ENCODE measurements at regions not wholly inside any gene's neighbourhood (a gene's known extent, or its start where the extent isn't known, plus 50 kb on each side); places are given as distances from the start of the nearest gene placed in this dataset.
A peak's percentile ranks its signal among the peaks of the same experiment; 100 is the strongest.

DNA sequence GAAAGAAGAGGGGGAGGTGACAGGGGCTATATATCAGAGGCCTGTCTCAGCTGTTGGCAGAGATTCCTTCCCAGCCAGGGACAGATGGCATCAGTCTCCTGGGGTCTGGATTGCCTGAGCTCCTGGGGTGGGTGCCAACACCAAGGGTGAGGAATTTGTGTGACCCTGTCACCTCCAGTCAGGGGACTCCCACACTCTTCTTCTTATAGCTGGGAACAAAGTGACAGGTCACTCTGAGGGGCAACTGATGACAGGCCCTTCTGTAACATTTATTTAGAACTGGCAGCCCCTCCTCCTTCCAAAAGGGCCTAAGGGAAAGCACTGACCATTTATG, 53.7 kb upstream of the DUSP5 start:
- no peak for ATAC-seq (ENCODE audit: low FRiP score)
- no peak for DNase-seq (ENCODE audit: low spot score)
- TF ChIP-seq CTCF (IDR thresholded peaks at IDR 0.05) = no peak

DNA sequence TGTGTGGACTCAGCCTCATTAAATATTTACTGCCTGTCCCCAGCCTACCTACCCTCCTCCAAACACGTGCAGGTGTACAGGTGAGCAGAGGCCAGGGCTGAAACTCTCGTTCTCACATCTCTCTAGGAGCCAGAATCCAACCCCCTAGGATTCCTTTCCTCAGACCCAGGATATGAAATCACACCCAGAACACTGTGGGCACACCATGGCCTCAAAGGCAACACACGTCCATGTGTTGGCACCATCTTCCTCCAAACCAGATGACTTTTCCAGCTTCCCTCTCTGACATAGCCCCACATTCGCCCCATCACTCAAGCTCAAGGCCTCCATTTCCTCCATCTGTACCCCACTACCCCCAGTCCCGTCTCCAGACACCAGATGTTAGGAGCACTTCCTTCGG, 51.8 kb upstream of the DUSP5 start:
- ATAC-seq (ENCODE audit: low FRiP score) (no peak), DNase-seq (ENCODE audit: low spot score) (no peak)
- TF ChIP-seq CTCF (IDR thresholded peaks at IDR 0.05) = no peak

DNA sequence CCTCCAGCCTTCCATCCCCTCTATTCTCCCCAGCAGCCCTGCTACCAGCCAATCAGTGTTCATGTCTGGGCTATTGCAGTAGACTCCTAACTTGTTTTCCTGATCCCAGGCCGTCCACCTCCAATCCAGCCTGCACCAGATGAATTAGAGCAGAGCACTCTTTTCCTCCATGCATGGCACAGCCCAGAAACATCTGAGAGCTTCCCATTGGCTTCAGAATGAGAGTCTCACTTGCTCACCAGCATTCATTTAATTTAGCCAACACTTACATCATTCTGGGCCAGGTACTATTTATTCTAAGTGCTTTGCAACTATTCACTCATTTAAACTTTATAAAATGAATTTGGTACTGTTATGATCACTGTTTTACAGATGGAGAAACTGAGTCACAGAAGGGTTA, 51.4 kb upstream of the DUSP5 start:
- no peak for ATAC-seq (ENCODE audit: low FRiP score)
- DNase-seq (ENCODE audit: low spot score) = no peak
- no peak for TF ChIP-seq CTCF (IDR thresholded peaks at IDR 0.05)

DNA sequence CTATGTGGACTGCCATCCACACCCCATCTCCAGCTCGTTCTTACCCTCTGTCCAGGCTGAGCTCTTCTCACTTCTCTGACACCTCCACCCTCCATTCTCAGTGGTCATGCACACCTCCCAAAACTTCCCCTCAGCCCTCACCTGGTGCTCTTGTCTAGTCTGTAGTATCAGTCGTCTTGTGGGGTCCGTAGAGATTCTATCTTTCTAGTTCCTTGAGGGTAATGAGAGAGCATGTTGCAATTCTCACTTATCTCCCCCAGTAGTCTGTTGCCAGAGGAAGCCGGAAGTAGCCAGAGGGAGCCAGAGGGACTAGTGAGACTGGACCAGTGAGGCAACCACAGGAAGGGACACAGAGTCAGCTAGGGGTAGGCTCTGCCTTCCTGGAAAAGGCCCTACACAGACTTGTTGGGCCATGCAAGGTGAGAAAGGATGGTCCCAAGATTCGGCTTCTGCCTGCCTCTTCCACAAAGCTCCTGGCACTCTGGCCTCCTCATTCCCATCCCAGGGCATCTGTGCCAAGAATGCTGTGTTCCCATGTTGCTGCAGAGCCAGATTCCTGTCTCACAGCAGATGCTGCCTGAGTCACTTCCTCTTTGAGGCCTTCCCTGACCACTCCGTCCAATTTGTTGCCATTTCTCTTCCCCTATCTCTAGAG, 50.6 kb upstream of the DUSP5 start:
- ATAC-seq (ENCODE audit: low FRiP score) = peak; percentile 82
- no peak for DNase-seq (ENCODE audit: low spot score)
- TF ChIP-seq CTCF (IDR thresholded peaks at IDR 0.05) = no peak

DNA sequence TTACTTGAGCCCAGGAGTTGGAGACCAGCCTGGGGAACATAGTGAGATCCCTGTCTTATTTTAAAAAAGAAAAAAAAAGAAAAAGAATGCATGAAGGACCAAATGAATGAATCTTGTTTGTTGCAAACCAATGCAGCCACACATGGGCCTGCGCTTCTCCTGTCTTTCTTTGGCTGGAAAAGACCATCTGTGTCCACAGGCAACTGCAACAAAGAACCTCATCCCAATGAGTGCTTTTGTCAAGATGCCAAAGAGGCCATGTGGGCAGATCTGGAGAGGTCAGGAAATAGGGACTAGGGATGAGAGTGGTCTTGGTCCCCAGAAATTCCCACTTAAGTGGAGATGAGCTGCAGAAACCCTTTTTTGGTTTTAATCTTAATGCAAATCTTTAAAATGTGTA, 49.8 kb upstream of the DUSP5 start:
- no peak for DNase-seq (ENCODE audit: low spot score)
- no peak for ATAC-seq (ENCODE audit: low FRiP score)
- no peak for TF ChIP-seq CTCF (IDR thresholded peaks at IDR 0.05)
